ENCODE measurements at regions not wholly inside any gene's neighbourhood (a gene's known extent, or its start where the extent isn't known, plus 50 kb on each side); places are given as distances from the start of the nearest gene placed in this dataset.

GRCh38 chr22:48600681-48601080, 1227.0 kb downstream of the BRD1 start:
- DNase-seq: no peak

DNA sequence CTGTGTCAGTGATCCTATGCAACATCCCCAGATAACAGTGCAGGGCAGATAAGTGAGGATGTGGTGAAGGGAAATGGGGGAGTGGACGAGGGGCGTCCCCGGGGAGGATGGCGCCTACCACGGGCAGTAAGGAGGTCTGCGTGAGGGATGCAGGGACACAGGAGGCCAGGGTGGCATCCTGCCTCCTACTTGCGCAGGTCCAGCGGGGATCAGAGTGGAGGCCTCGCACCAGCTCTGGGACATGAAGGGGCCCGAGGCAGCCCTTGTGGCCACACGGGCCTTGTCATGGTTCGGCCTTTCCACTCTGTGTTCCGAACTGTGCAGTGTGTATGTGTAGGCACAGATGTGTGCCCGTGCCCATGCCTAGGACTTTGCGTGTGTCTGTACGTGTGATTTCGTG, 1227.5 kb downstream of the BRD1 start:
- no peak for DNase-seq

DNA sequence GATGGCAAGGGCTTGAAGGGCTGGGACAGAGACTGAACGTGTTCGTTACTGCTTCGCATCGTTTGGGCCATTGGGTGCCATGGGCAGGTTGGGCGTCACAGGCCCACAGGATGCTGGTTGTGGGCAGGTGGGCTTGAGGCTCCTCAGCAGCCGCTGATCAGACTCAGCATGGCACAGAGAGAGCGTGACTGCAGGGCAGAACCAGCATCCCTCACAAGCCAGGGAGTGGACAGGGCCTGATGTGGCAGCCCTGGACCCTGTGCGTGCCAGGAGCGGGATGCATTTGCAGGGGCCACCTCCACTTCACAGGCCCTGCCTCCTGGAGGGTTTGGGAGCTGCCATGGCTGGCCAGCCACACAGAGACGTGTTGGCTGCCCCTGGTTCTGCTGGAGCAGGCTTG, 1228.3 kb downstream of the BRD1 start:
- DNase-seq: no peak

- DNase-seq: no peak
Measured at GRCh38 chr22:48596111-48596850, 1231.4 kb downstream of the BRD1 start.

DNA sequence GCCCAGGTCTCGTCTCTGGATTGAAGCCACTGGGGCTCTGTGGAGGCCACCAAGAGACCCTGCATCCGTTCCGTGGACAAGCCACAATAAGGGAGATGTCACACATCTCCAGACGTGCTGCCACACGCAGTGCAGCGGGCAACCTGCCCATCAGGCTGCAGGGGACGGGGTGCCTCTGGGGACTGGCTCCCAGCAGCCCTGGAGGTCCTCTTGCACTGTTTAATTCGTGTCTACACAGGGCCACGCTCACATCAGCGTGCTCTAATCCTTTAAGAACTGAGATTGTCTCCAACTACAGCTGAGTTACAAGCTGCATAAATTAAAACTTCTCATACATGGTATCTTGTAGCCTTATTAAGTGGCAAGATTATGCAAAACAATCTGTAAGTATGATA, 1232.2 kb downstream of the BRD1 start:
- no peak for DNase-seq

DNA sequence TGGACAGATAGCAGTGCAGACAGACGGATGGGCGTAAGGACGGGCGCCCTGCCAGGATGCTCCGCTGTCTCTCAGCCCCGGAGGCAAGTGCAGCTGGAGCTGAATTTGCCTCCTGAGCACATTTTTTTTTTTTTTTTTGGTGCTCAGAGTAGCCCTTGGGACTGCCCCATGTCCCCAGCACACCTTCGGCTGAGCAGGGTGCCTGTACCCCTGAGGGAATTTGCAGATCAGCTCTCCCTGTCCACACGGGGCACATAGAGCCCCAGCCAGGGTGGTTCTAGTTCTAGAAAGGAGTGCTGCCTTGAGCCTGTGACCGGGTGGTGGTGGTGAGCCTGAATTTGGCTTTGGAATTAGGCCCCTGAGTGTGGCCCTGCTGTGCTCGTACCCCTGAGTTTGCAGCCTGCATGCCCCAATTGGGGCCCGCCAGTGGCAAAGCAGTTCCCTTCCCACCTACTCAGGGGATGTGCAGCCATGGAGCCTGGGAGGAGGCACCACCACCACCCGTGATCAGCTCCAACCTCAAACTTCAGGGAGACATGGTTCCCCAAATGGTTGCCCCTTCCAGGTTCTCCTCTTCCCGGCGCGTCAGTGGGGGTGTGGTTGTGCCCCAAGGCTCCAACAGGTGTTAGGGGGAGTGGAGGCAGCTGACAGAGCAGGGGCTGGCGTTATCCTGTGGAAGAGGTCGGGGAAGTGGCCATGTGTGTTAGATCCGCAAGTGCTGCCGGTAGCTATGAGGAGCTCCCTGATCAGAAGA, 1232.7 kb downstream of the BRD1 start:
- DNase-seq: no peak

GRCh38 chr22:48594016-48594756, 1233.5 kb downstream of the BRD1 start:
- DNase-seq: no peak

DNA sequence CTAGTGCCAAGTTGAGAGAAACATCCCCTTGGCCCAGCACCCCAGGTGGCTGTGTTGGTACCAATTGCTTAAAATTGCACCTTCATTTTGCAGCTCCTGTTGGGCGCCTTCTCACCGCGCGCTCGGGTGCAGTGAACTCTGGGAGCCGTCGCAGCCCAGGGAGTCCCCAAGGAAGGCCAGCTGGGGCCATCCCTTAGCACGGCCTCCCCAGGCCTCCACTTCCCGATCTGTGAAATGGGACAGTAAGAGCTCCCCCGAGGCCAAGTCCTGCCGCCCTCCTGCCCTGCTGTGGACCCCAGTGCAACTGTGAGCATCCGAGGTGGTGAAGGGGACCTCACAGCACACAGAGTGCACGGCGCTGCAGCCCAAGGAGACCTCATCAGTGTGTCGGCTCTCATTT, 1234.1 kb downstream of the BRD1 start:
- DNase-seq: no peak

DNA sequence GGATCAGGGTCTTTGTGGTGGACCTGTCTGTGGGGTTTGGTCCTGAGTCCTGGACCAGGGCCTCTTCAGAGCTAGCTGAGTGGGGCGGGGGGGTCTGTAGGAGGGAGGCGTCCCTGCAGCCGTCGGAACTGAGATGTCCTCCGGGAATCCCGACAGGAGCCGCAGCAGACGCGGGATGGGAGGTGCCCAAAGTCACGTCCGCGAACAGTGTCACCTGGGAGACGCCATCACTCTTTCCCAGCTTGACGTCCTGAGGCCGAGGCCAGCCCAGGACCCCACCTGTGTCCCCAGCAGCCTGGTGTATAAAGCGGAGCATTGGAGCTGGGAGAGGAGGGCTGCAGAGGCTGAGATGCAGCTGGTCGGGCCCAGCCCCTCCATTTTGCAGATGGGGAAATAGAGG, 1234.7 kb downstream of the BRD1 start:
- DNase-seq: no peak

- no peak for DNase-seq
Measured at GRCh38 chr22:48592488-48592887, 1235.2 kb downstream of the BRD1 start.

- DNase-seq: no peak
Measured at GRCh38 chr22:48592066-48592345, 1235.7 kb downstream of the BRD1 start.

- no peak for DNase-seq
Measured at GRCh38 chr22:48591286-48592065, 1236.2 kb downstream of the BRD1 start.

- DNase-seq: no peak
Measured at GRCh38 chr22:48589901-48590300, 1237.8 kb downstream of the BRD1 start.

DNA sequence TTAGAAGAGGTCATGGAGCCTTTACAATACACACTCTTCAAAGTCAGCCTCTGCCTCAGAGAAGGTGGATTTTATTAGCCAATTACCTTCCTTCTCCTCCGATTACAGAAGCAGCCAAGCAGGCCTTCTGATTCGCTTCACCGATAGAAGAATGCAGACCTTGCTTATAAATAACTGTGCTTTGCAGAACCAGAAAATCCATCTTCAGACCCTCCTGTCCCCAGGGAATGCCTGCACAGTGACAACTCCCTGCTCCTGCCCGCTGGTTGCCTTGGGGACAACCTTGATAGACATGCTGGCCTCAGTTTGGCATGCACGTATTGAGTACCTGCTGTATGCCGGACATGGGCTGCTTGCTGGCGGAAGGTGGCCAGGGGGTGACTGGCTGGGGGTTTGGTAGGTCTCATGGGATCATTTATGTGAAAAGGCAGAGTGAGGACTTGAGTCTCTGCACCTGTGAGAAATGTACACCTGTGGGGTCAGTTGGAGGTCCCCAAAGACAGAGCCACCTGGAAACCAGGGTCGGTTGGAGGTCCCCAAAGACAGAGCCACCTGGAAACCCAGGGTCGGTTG, 1238.7 kb downstream of the BRD1 start:
- DNase-seq: no peak

DNA sequence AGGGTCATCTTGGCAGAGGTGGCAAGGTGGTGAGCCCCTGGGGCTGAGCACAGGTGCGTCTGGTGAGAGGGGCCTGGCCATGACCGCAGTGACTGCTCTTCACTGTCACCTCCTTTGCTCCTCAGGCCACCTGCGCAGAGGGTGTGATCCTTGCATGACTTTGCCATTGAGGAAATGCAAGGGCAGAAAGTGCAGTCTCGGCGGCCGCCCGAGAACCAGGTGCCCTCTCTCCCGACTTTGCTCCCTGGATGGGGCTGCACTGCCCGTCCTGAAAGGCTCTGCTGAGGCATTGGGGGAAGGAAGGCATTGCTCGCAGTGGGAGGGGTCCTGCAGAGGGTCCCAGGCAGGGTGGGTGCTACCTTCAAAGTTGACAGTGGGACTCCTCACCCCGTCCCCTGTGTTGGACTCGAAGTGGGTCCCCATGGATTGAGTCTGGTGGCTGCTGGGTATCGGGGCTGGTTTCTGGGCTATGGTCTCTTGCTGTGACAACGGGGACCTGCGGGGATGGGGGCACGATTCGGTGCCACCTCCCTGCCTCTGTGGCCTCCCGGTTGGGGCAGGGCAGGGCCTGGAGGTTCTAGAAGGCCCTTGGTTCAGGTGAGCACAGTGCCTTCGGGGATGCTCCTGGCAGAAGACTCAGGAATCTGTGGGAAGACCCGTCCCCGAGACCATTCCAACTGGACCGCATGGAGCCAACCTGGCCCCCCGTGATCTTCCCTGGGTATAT, 1239.4 kb downstream of the BRD1 start:
- DNase-seq: no peak

DNA sequence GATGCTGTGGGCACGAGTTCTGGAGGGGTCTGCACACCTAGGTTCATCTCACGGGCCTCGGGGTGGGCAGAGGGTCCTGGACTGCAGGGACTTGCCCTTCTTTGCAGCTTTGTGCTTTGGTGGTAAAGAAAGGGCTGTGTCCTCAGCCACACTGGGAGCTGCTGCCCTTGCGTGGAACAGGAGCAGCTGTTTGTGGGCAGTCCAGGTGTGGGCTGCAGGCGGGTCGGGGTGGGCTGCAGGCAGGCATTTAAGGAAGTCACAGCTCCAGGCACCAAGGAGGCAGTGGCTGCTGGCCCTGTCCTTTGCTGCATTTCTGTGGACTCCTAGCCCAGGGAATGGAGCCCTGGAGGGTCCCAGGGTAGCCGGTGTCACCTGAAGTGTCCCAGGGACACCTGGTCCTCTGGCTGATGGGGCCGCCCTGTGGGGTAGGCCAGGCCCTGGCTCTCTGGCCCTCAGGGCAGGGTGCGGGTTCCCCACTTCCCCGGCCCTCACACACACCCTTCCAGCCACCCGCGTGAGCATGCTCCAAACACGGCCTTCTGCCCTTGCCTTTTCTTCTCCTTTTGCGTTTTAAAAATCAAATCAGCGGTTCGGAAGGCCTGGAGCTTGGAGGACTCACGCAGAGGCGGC, 1240.3 kb downstream of the BRD1 start:
- DNase-seq: no peak

- DNase-seq: no peak
Measured at GRCh38 chr22:48586799-48587185, 1240.9 kb downstream of the BRD1 start.

- no peak for DNase-seq
Measured at GRCh38 chr22:48585916-48586798, 1241.5 kb downstream of the BRD1 start.

- no peak for DNase-seq
Measured at GRCh38 chr22:48584170-48584569, 1243.5 kb downstream of the BRD1 start.

DNA sequence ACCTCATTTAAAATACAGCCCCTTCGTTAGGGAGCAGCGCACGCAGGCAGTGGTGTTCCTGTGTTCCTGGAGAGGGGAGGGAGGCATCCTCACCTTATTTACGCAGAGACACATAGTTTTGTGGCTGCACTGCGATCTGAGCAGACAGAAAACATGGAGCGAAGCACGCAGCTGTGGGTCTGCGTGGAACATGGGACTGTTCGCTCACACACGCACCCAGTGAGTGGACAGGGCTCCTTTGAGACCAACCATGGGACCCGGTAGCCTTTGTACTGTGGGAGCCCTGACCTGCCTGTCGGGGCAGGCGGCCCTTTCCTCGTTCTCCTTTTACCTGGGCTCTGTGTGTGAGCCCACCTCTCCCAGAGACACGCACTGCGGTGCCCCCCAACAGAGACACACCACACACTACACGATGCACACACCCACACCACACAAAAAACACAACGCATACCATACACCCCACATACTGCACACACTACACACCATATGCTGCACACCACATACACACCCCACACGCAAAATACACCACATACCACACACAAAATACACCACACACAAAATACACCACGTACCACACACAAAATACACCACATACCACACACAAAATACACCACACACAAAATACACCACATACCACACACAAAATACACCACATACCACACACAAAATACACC, 1245.7 kb downstream of the BRD1 start:
- DNase-seq: no peak

All from SW 1271 (cell line).